HG02759 (cell line): ENCODE measurements at regions not wholly inside any gene's neighbourhood (a gene's known extent, or its start where the extent isn't known, plus 50 kb on each side); places are given as distances from the start of the nearest gene placed in this dataset.
"Not testable (repeated sequence)": the region's sequence is repeated elsewhere in the genome, so short reads cannot be mapped to it uniquely, and the experiment has no call there.

ENCODE experiments used
- ATAC-seq: cut with Tn5 transposase; IDR thresholded peaks from one replicate; pipeline ENCODE4 v1.9.1; 2021; ENCODE audit warnings: mild to moderate bottlenecking, moderate library complexity; ENCODE audit not compliant: unreplicated experiment

- no peak for ATAC-seq
Measured at GRCh38 chr5:5902678-5903646, 475.4 kb downstream of the MED10 start.

- no peak for ATAC-seq
Measured at GRCh38 chr5:5900350-5900749, 477.9 kb downstream of the ICE1 start.

GRCh38 chr5:5899716-5900115 is 477.2 kb downstream of the ICE1 start:
- no peak for ATAC-seq

DNA sequence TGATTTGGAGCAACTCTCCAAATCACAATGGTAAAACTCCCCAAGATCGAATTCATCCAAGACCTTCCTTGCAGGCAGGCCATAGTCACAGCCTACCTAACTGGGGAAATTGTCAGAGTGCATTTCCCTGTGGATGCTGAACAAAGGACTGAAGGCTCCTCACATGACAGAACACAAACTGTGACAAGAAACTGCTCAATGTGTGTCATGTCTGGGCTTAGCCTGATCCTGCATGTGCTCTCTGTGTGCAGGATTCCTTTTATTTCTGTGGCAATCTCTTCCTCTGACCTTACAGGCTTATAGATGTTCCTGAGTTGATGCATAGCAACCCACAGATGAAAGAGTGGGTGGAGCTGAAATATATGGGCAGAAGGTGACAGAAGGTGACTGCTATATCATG is 465.8 kb downstream of the ICE1 start:
- ATAC-seq: no peak

DNA sequence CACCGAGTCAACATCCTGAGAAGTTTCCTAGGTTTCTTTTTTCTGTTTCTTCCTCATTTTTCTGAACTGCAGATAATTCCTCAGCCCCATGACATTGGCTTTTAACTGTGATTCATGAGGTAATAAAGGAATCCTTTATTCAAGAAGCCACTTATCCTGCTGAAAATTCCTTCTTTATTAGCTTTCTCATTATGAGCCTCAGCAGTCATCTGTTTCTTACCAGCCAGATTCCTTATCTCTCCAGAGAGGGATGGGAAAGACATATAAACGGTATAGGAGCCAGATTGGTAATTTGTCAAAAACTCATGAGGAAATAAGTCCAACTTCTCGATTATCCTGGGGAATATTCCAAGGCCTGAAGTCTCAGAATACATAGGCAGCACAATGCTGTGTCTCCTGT is 465.4 kb downstream of the ICE1 start:
- no peak for ATAC-seq

- ATAC-seq: peak; percentile 91
Measured at GRCh38 chr5:5886812-5887486, 464.5 kb downstream of the ICE1 start.

DNA sequence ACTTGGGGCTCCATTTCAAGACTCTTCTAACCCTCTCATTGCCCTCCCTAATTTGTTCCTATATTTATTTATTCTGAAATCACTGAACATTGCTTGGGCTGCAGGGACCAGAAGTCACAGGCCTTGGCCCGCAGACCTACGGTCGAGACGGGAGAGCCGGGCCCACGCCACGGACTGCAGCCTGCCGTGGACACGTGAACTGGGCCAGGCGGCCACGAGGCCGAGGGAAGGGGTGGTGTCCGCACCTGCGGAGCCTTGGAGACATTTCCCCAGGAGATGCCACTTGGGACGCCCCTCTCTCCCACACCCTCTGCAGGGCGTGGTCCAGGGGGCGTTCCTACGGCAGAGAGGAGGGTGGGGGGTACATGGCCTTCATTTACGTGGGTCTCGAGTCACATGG is 463.9 kb downstream of the ICE1 start:
- ATAC-seq: no peak

- no peak for ATAC-seq
Measured at GRCh38 chr5:5885782-5886181, 463.3 kb downstream of the ICE1 start.

- ATAC-seq: no peak
Measured at GRCh38 chr5:5884593-5884992, 462.1 kb downstream of the ICE1 start.

- ATAC-seq: no peak
Measured at GRCh38 chr5:5883562-5883961, 461.1 kb downstream of the ICE1 start.

DNA sequence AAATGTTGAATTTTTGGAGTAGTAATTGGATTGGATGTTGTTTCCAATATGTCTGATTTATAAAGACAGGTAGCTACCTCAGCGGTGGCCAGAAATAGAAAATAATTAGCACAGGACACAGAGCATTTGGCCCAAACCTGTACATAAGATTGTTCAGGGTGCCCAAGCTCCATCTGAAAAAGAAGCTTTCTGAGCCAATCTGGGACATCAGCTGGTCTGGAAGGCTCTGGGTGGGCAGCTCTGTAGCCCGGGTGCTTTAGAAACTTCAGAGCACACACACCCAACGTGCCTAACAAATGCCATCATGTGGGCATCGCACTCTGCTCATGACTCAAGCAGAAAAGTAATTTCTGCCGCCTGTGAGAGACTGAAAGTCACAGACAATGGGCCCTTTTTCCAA is 460.7 kb downstream of the ICE1 start:
- ATAC-seq: no peak

- no peak for ATAC-seq
Measured at GRCh38 chr5:5882706-5883105, 460.2 kb downstream of the ICE1 start.

DNA sequence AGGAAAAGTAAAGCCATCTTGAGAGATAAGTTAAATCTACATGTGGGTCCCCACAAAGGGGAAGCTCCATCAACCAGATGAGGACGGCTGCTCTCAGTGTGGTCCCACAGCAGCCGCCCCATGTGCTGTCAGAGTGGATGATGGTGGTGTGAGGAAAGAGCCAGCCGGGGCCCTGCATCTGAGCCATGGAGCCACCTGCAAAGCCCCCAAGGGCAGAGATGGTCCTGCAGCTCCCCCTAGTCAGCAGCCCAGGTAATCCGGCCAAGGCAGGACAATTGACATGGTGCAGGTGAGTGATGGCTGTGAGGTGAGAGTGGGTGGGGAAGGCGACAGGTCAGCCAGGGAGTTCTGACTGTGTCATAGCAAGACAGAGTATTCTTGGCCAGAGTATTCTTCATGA is 458.8 kb downstream of the ICE1 start:
- ATAC-seq: peak; percentile 45

- ATAC-seq: no peak
Measured at GRCh38 chr5:5880077-5880763, 457.7 kb downstream of the ICE1 start.

DNA sequence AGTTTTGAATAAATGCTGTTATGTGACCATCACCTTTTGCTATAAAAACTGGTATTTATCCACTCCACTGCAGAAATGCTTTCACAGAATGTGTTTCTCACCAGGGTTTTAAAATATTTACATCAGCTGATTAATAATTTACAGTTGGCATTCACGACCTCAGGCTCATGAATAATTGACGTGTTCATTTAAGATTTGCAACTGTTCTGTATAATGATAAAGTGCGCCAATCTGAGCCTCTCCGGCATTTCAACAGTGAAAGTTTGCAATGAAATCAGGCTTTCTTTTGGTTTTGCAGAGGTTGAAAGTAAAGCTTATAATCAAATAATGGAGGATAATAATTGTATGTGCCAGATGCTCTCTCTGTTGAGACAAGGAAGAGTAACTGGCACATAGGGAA is 434.9 kb downstream of the ICE1 start:
- no peak for ATAC-seq

GRCh38 chr5:5854087-5854486 is 431.6 kb downstream of the ICE1 start:
- ATAC-seq: no peak

DNA sequence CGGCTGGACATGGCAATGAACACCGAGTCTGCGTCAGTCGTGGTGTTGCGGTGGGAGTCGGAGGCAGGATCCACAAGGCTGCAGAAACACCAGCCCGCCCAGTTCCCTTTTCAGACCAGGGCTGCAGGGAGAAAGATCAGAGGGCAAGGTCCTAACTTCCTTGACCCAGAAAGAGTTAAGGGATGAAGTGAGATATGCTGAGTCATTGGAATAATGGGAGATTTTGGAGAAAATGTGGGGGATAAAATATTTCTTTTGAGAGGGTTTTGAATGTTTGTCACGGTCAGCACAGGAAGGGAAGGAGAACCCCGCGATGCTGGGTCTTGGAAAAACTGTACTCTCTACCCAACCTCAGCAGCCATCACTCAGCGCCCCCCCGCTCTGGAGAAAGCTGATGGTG is 416.0 kb downstream of the ICE1 start:
- no peak for ATAC-seq

DNA sequence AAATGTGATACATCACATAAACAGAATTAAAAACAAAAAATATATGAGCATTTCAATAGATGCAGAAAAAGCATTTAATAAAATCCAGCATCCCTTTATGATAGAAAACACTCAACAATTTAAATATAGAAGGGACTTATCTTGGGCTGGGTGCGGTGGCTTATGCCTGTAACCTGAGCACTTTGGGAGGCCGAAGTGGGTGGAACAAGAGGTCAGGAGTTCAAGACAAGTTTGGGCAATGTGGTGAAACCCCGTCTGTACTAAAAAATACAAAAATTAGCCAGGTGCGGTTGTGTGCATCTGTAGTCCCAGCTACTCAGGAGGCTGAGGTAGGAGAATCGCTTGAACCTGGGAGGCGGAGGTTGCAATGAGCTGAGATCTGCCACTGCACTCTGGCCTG is 409.1 kb downstream of the ICE1 start:
- not testable (repeated sequence) for ATAC-seq

DNA sequence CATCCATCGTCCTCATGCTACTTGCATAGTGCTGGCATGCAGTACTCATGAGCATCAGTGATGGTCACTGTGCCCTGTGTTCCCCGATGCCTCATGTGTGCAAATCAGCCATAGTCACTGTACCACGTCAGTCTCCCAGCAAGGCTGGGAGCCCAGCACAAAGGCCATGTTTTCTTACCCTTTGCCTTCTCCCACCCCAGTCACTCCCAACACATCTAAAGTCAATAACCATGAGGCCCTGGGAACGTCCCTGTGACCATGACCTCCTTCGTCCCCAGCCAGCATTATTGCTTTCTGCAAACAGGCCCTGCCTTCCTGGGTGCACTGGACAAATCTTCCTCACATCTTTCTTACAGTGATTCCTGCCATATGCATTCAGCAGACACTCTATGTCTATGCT is 406.1 kb downstream of the ICE1 start:
- ATAC-seq: no peak

DNA sequence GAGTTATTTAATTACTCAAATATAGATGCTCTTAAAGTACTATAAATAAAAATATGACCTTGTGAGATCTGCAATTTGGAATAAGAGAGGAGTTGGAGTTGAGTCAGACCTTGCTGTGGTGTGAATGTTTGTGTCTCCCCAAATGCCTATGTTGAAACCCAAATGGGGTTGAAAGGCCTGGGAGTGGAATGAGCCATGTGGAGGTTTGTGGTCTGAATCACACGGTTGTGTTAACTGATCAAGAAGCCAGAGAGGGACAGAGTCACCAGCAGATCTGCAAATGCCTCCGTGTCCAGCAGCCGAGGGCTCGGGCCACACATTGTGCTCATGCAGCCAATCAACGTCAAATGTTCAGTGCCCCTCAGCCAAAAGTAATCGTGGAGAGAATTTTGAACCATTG is 404.4 kb downstream of the ICE1 start:
- ATAC-seq: no peak

- no peak for ATAC-seq
Measured at GRCh38 chr5:5822729-5823257, 400.3 kb downstream of the ICE1 start.
